ENCODE measurements at regions not wholly inside any gene's neighbourhood (a gene's known extent, or its start where the extent isn't known, plus 50 kb on each side); places are given as distances from the start of the nearest gene placed in this dataset.
"Not testable (repeated sequence)": the region's sequence is repeated elsewhere in the genome, so short reads cannot be mapped to it uniquely, and the experiment has no call there.

DNA sequence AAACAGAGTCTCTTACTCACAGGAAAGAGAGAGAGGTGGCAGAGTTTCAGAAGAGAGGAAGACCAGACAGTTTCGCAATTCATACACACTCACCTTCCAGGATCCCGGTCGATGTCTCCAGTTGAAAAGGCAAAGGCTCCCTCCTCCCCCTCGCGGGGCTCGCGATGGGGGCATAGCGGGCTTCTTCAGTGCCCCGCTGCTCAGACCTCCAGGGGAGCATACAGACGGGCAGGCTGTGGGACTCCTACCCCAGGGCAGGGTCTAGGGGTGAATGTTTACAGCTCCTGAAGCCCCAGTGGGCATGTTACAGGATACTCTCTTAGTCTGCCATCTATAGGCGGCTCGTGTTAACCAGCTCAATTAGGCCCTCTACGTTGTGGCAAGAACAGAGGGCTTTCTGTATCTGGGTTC, 139.2 kb downstream of the SLITRK5 start:
- no peak overlapping the region for H3K27ac Mint-ChIP-seq
- H3K36me3 Mint-ChIP-seq (ENCODE audit: low read depth): no peaks in the 10 kb centered on the region
- TF ChIP-seq, protein P1, sequence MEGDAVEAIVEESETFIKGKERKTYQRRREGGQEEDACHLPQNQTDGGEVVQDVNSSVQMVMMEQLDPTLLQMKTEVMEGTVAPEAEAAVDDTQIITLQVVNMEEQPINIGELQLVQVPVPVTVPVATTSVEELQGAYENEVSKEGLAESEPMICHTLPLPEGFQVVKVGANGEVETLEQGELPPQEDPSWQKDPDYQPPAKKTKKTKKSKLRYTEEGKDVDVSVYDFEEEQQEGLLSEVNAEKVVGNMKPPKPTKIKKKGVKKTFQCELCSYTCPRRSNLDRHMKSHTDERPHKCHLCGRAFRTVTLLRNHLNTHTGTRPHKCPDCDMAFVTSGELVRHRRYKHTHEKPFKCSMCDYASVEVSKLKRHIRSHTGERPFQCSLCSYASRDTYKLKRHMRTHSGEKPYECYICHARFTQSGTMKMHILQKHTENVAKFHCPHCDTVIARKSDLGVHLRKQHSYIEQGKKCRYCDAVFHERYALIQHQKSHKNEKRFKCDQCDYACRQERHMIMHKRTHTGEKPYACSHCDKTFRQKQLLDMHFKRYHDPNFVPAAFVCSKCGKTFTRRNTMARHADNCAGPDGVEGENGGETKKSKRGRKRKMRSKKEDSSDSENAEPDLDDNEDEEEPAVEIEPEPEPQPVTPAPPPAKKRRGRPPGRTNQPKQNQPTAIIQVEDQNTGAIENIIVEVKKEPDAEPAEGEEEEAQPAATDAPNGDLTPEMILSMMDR (IDR thresholded peaks at IDR 0.05): no peak
- H3K27me3 Mint-ChIP-seq: no peaks in the 10 kb centered on the region
- H3K4me3 Mint-ChIP-seq: no peak overlapping the region
- H3K4me1 Mint-ChIP-seq: no peaks in the 10 kb centered on the region
- H3K9me3 Mint-ChIP-seq: peaks cover 3% of the 10 kb centered on the region
- intact Hi-C loops (cut with micrococcal nuclease): no loop called here
- ChIA-PET CTCF (no interaction called here), POLR2A (no interaction called here)
- no peak for ATAC-seq (ENCODE audit: low read depth)
- no peak for DNase-seq

DNA sequence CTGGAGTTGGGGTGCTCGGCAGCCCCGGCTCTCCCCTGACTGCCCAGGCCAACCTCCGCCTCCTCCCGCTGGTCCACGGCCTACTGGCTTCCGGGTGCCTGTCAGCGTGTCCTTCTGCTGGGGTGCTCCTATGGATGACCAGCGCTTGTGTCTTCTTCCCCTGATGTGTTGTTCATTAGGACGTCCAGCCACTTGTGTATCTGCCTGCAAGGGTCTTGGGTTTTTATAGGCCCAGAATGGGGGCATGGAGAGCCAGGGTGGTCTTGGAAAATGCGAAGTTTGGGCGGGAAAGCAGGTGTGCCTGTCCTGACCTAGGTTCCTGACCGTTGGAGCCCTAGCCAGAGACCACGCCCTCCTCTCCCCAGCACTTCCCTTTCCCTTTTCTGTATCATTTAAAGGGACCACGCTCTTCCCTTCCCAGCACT, 139.8 kb downstream of the SLITRK5 start:
- ChIA-PET CTCF (no interaction called here), POLR2A (no interaction called here)
- DNase-seq (no peak), ATAC-seq (ENCODE audit: low read depth) (no peak)
- H3K36me3 Mint-ChIP-seq (ENCODE audit: low read depth): no peaks in the 10 kb centered on the region
- H3K27me3 Mint-ChIP-seq: no peaks in the 10 kb centered on the region
- no peak overlapping the region for H3K4me3 Mint-ChIP-seq
- H3K4me1 Mint-ChIP-seq: no peaks in the 10 kb centered on the region
- peaks cover 3% of the 10 kb centered on the region for H3K9me3 Mint-ChIP-seq
- intact Hi-C loops (cut with micrococcal nuclease): no loop called here
- no peak overlapping the region for H3K27ac Mint-ChIP-seq
- TF ChIP-seq, protein P1 (IDR thresholded peaks at IDR 0.05): no peak

DNA sequence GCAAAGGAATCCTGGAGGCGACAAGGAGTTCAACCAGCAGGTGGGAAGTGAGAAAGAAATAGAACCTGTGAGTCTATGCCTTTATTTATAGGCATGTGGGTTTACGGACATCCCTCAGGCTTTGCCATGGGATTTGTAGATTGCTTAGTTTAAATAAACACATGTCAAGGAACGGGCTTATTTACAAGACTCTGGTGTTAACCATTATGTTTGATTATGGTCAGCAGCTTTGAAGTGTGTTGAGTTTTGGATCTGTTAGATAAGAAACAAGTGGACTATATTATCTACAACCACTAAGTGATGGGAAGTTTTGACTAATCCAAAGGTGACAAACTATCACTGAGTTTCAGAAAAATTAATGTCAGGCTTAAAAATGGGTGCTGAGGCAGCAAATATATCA, 143.2 kb downstream of the SLITRK5 start:
- ATAC-seq (ENCODE audit: low read depth): no peak
- DNase-seq: no peak

DNA sequence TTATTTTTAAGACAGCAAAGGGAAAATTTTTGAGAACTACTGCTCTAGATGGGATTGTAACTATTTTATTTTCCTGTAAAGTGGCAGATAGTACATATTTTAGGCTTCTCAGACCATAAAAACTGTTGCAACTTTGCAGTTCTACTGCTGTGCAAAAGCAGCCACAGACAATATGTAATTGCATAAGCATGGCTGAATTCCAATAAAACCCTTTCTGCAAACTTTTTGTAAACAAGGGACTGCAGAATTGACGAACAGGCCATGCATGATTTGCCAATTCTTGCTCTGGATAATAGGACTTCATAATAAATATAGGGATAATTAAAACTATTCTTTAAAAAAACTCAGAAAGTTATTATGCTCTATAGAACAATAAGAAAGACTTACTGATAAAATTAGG, 149.1 kb downstream of the SLITRK5 start:
- no peak overlapping the region for H3K4me3 Mint-ChIP-seq
- no peaks in the 10 kb centered on the region for H3K4me1 Mint-ChIP-seq
- no peaks in the 10 kb centered on the region for H3K27me3 Mint-ChIP-seq
- intact Hi-C loops (cut with micrococcal nuclease): no loop called here
- ATAC-seq (ENCODE audit: low read depth) (no peak), DNase-seq (no peak)
- no peaks in the 10 kb centered on the region for H3K36me3 Mint-ChIP-seq (ENCODE audit: low read depth)
- ChIA-PET POLR2A (no interaction called here), CTCF (no interaction called here)
- TF ChIP-seq, protein P1 (IDR thresholded peaks at IDR 0.05): no peak
- H3K27ac Mint-ChIP-seq: no peak overlapping the region
- peaks cover 9% of the 10 kb centered on the region for H3K9me3 Mint-ChIP-seq

More for the DNA sequence above, 143.2 kb downstream of the SLITRK5 start:
- ChIA-PET CTCF (no interaction called here), POLR2A (no interaction called here)
- TF ChIP-seq, protein P1 (IDR thresholded peaks at IDR 0.05): no peak
- Mint-ChIP-seq H3K36me3 (ENCODE audit: low read depth) (no peaks in the 10 kb centered on the region), H3K27me3 (no peaks in the 10 kb centered on the region), H3K27ac (no peak overlapping the region), H3K4me1 (no peaks in the 10 kb centered on the region), H3K4me3 (no peak overlapping the region), H3K9me3 (peaks cover 5% of the 10 kb centered on the region)
- intact Hi-C loops (cut with micrococcal nuclease): no loop called here

DNA sequence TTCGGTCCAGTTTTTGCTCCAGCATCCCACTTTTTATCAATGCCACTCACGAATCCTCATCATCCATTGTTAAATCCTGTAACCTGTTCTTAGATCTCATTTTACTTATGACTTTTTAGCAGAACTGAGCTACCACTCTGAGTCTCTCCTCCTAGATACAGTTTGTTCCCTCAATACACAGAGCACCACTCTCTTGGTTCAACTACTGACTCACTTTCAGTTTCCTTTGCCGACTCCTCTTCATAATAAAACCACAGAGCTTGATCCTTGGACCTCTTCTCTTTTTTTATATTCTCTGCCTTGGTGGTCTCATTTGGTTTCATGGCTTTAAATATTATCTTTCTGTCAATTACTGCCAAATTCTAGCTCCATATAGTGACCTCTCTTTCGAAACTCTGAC, 150.3 kb downstream of the SLITRK5 start:
- ATAC-seq (ENCODE audit: low read depth) (no peak), DNase-seq (no peak)
- H3K4me1 Mint-ChIP-seq: no peaks in the 10 kb centered on the region
- POLR2A ChIA-PET: no interaction called here
- intact Hi-C loops (cut with micrococcal nuclease): no loop called here
- TF ChIP-seq, protein P1 (IDR thresholded peaks at IDR 0.05): no peak
- peaks cover 8% of the 10 kb centered on the region for H3K9me3 Mint-ChIP-seq
- no peaks in the 10 kb centered on the region for H3K36me3 Mint-ChIP-seq (ENCODE audit: low read depth)
- CTCF ChIA-PET: no interaction called here
- H3K4me3 Mint-ChIP-seq: no peak overlapping the region
- no peaks in the 10 kb centered on the region for H3K27me3 Mint-ChIP-seq
- no peak overlapping the region for H3K27ac Mint-ChIP-seq

DNA sequence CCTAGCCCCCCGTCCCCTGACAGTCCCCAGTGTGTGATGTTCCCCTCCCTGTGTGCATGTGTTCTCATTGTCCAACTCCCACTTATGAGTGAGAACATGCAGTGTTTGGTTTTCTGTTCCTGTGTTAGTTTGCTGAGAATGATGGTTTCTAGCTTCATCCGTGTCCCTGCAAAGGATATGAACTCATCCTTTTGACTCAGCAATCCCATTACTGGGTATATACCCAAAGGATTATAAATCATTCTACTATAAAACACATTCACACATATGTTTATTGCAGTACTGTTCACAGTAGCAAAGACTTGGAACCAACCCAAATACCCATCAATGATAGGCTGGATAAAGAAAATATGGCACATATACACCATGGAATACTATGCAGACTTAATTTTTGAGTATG, 155.1 kb downstream of the SLITRK5 start:
- CTCF ChIA-PET; intact Hi-C loops (cut with micrococcal nuclease); H3K27ac Mint-ChIP-seq; POLR2A ChIA-PET; ATAC-seq (ENCODE audit: low read depth); DNase-seq; H3K4me3 Mint-ChIP-seq; H3K27me3 Mint-ChIP-seq; H3K4me1 Mint-ChIP-seq; H3K9me3 Mint-ChIP-seq; H3K36me3 Mint-ChIP-seq (ENCODE audit: low read depth): not testable (repeated sequence)
